GM23338 (cell line): ENCODE measurements at regions not wholly inside any gene's neighbourhood (a gene's known extent, or its start where the extent isn't known, plus 50 kb on each side); places are given as distances from the start of the nearest gene placed in this dataset.
"Not testable (repeated sequence)": the region's sequence is repeated elsewhere in the genome, so short reads cannot be mapped to it uniquely, and the experiment has no call there.

Source experiments
- ATAC-seq: fragments of 200-7000 bp; cut with Tn5 transposase; 3 replicates; pipeline ENCODE4 v1.9.1; 2020
- DNase-seq: peaks from one replicate; pipeline ENCODE4 v3.0.0-alpha.2; 2015; ENCODE audit warnings: low spot score
- H2AFZ ChIP-seq: fragments of 200-600 bp; sonication (generic); 2 replicates; pipeline ENCODE4 v1.8.0; 2016; ENCODE audit warnings: antibody characterized with exemption, mild to moderate bottlenecking, moderate library complexity
- H3F3A ChIP-seq: fragments of 200-600 bp; sonication (generic); replicated peaks from 2 replicates; pipeline ENCODE4 v1.8.0; 2017; ENCODE audit warnings: antibody characterized with exemption, mixed run types, low read depth
- H3K27ac ChIP-seq: fragments of 200-600 bp; sonication (generic); 2 replicates; pipeline ENCODE4 v1.6.1; 2016; ENCODE audit warnings: low read depth
- H3K27me3 ChIP-seq: fragments of 200-600 bp; sonication (generic); 2 replicates; pipeline ENCODE4 v1.8.0; 2016; ENCODE audit warnings: mild to moderate bottlenecking, mixed run types, moderate library complexity; ENCODE audit not compliant: insufficient read depth
- H3K36me3 ChIP-seq: fragments of 200-600 bp; sonication (generic); 2 replicates; pipeline ENCODE4 v1.8.0; 2016; ENCODE audit warnings: mild to moderate bottlenecking; ENCODE audit not compliant: insufficient read depth
- H3K4me1 ChIP-seq: fragments of 200-600 bp; sonication (generic); 2 replicates; pipeline ENCODE4 v1.8.0; 2016; ENCODE audit warnings: mild to moderate bottlenecking, moderate library complexity; ENCODE audit not compliant: insufficient read depth
- H3K4me2 ChIP-seq: fragments of 200-600 bp; sonication (generic); 2 replicates; pipeline ENCODE4 v1.7.1; 2017; ENCODE audit warnings: mixed run types
- H3K4me3 ChIP-seq: fragments of 200-600 bp; sonication (generic); 2 replicates; pipeline ENCODE4 v1.6.1; 2016; ENCODE audit warnings: mixed run types
- H3K79me2 ChIP-seq: fragments of 200-600 bp; sonication (generic); replicated peaks from 2 replicates; pipeline ENCODE4 v1.8.0; 2017; ENCODE audit warnings: mild to moderate bottlenecking; ENCODE audit not compliant: insufficient read depth
- H3K9me2 ChIP-seq: fragments of 200-600 bp; sonication (generic); 2 replicates; pipeline ENCODE4 v1.8.0; 2017; ENCODE audit not compliant: insufficient read depth
- H4K20me1 ChIP-seq: fragments of 200-600 bp; sonication (generic); replicated peaks from 2 replicates; pipeline ENCODE4 v1.8.0; 2017; ENCODE audit warnings: mild to moderate bottlenecking; ENCODE audit not compliant: insufficient read depth
- H3K27ac Mint-ChIP-seq: 2 replicates; pipeline ENCODE4 v1.8.0; 2020; ENCODE audit warnings: inconsistent platforms, mild to moderate bottlenecking, moderate library complexity, mixed read lengths
- H3K27me3 Mint-ChIP-seq: 3 replicates; pipeline ENCODE4 v1.8.0; 2022; ENCODE audit warnings: low read depth, mild to moderate bottlenecking, moderate library complexity, mixed read lengths, inconsistent platforms; ENCODE audit not compliant: insufficient read depth, poor library complexity
- H3K36me3 Mint-ChIP-seq: 3 replicates; pipeline ENCODE4 v1.8.0; 2021; ENCODE audit warnings: low read depth, mild to moderate bottlenecking, inconsistent platforms, moderate library complexity, mixed read lengths
- H3K4me1 Mint-ChIP-seq: 3 replicates; pipeline ENCODE4 v1.8.0; 2020; ENCODE audit warnings: mild to moderate bottlenecking, inconsistent platforms, mixed read lengths
- H3K4me3 Mint-ChIP-seq: 3 replicates; pipeline ENCODE4 v1.8.0; 2021; ENCODE audit warnings: moderate library complexity, mild to moderate bottlenecking, inconsistent platforms, mixed read lengths
- H3K9me3 Mint-ChIP-seq: 3 replicates; pipeline ENCODE4 v1.8.0; 2020; ENCODE audit warnings: moderate library complexity, mild to moderate bottlenecking, inconsistent platforms, mixed read lengths
- EZH2 ChIP-seq: fragments of 200-600 bp; sonication (generic); IDR thresholded peaks from one replicate; pipeline ENCODE4 v1.8.0; 2017; ENCODE audit warnings: antibody characterized with exemption, mild to moderate bottlenecking, low read depth; ENCODE audit not compliant: unreplicated experiment
- EZH2phosphoT487 ChIP-seq: fragments of 200-600 bp; sonication (generic); IDR thresholded peaks from one replicate; pipeline ENCODE4 v1.8.1; 2018; ENCODE audit warnings: antibody characterized with exemption; ENCODE audit not compliant: unreplicated experiment
- JUNB ChIP-seq: IDR thresholded peaks from one replicate; pipeline ENCODE4 v1.6.1; 2016; ENCODE audit warnings: antibody characterized with exemption; ENCODE audit not compliant: unreplicated experiment
- NANOG ChIP-seq: IDR thresholded peaks from 2 replicates; pipeline ENCODE4 v1.6.1; 2016; ENCODE audit warnings: antibody characterized with exemption, borderline replicate concordance
- POLR2AphosphoS5 ChIP-seq: IDR thresholded peaks from 2 replicates; pipeline ENCODE4 v1.6.1; 2016; ENCODE audit warnings: antibody characterized with exemption, low read depth
- ZNF114 ChIP-seq: fragments of 250-450 bp; sonication (Bioruptor Pico); IDR thresholded peaks from 2 replicates; pipeline ENCODE4 v1.5.0; 2020; ENCODE audit warnings: mild to moderate bottlenecking, moderate library complexity
- TF ChIP-seq, protein P1 (sequence below): IDR thresholded peaks from one replicate; pipeline ENCODE4 v1.6.1; 2018; ENCODE audit warnings: antibody characterized with exemption; ENCODE audit not compliant: unreplicated experiment
- TF ChIP-seq, protein P2 (sequence below): IDR thresholded peaks from 2 replicates; pipeline ENCODE4 v1.6.1; 2016; ENCODE audit warnings: antibody characterized with exemption
- TF ChIP-seq, protein P3 (sequence below), 2 experiments: fragments of 200-600 bp in 1 of 2; sonication (generic) in 1 of 2; conservative IDR thresholded peaks; 2 replicates each; pipeline versions ENCODE4 v1.5.1 to v1.6.1; 2016 to 2017; ENCODE audit warnings: antibody characterized with exemption in 2 of 2, low read depth in 2 of 2, mild to moderate bottlenecking in 2 of 2, moderate library complexity in 1 of 2

DNA sequence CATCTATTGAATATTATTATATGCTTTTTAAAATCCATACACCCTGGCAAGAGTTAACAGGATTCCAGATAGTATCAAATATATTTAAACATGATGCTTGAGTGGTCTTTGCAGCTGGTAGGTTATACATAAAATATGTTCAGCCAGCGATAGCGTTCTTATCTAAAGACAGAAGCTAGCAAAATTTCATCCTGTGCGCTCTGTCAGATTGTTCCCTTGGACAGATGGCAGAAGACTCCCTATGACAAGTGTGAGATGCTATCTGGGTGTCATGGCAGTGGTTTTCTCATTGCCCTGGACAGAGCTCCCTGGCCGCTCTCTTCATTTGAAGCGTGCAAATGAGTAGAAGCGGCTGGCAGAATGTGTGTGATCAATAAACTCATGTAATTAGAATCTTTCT is 175.2 kb upstream of the SOX14 start:
- Mint-ChIP-seq H3K36me3 (peaks cover 16% of the 10 kb centered on the region), H3K4me3 (no peak overlapping the region), H3K27me3 (no peaks in the 10 kb centered on the region), H3K27ac (no peak overlapping the region), H3K4me1 (peaks cover 4% of the 10 kb centered on the region; the same call in 1 of the 3 replicates), H3K9me3 (peaks cover 18% of the 10 kb centered on the region)
- Histone ChIP-seq H3K36me3 (no peaks in the 10 kb centered on the region), H3K27me3 (no peaks in the 10 kb centered on the region), H3K4me1 (no peaks in the 10 kb centered on the region), H3K79me2 (no peaks in the 10 kb centered on the region), H3K27ac (no peak overlapping the region), H3K9me2 (peaks cover 6% of the 10 kb centered on the region; the same call in 1 of the 2 replicates), H3K4me2 (no peak overlapping the region), H3F3A (no peaks in the 10 kb centered on the region), H2AFZ (no peak overlapping the region), H3K4me3 (no peak overlapping the region), H4K20me1 (no peaks in the 10 kb centered on the region)
- DNase-seq (no peak), ATAC-seq (no peak)
- no peak for TF ChIP-seq EZH2

DNA sequence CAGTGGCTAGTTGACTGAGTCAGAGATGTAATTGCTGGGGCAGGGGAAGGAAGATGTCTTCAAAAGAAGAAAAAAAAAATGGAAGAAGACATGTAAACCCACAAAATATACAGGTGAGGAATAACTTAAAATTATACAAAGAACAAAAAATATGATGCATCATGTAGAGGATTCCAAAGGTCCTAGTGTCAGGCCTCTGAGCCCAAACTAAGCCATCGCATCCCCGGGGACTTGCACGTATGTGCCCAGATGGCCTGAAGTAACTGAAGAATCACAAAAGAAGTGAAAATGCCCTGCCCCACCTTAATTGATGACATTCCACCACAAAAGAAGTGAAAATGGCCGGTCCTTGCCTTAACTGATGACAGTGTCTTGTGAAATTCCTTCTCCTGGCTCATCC is 168.7 kb upstream of the SOX14 start:
- not testable (repeated sequence) for H3K4me3 Mint-ChIP-seq, H3K4me2 ChIP-seq, H3K4me3 ChIP-seq, H3F3A ChIP-seq, H3K79me2 ChIP-seq, DNase-seq, H3K9me2 ChIP-seq, H3K27me3 ChIP-seq, H3K36me3 ChIP-seq, H3K27ac Mint-ChIP-seq, H4K20me1 ChIP-seq, H3K27me3 Mint-ChIP-seq, H3K4me1 ChIP-seq, ATAC-seq, H3K36me3 Mint-ChIP-seq, H3K27ac ChIP-seq, H2AFZ ChIP-seq
- Mint-ChIP-seq H3K4me1 (peaks cover 17% of the 10 kb centered on the region), H3K9me3 (peaks cover 16% of the 10 kb centered on the region)

DNA sequence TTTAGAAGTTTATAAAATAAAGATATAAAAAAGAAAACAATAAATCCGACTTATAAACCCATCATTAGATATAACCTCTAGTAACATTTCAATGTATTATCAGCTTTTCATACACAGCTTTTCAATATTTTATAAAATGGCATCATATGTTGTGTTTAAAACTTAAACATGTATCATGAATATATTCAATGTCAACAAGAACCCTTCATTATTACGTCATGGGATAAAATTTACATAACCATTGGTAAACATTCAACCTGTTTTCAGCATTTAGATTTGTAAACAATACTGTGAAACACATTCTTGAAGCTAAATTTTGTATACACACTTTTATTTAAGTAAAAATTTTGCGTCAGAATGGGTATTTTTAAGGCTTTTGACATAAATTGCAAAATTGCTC is 153.4 kb upstream of the SOX14 start:
- TF ChIP-seq POLR2AphosphoS5 (no peak), JUNB (no peak), EZH2phosphoT487 (no peak), NANOG (no peak), EZH2 (no peak), ZNF114 (CRISPR knock-in tag) (no peak)
- TF ChIP-seq, protein P1, sequence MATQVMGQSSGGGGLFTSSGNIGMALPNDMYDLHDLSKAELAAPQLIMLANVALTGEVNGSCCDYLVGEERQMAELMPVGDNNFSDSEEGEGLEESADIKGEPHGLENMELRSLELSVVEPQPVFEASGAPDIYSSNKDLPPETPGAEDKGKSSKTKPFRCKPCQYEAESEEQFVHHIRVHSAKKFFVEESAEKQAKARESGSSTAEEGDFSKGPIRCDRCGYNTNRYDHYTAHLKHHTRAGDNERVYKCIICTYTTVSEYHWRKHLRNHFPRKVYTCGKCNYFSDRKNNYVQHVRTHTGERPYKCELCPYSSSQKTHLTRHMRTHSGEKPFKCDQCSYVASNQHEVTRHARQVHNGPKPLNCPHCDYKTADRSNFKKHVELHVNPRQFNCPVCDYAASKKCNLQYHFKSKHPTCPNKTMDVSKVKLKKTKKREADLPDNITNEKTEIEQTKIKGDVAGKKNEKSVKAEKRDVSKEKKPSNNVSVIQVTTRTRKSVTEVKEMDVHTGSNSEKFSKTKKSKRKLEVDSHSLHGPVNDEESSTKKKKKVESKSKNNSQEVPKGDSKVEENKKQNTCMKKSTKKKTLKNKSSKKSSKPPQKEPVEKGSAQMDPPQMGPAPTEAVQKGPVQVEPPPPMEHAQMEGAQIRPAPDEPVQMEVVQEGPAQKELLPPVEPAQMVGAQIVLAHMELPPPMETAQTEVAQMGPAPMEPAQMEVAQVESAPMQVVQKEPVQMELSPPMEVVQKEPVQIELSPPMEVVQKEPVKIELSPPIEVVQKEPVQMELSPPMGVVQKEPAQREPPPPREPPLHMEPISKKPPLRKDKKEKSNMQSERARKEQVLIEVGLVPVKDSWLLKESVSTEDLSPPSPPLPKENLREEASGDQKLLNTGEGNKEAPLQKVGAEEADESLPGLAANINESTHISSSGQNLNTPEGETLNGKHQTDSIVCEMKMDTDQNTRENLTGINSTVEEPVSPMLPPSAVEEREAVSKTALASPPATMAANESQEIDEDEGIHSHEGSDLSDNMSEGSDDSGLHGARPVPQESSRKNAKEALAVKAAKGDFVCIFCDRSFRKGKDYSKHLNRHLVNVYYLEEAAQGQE: no peak
- TF ChIP-seq, protein P2, sequence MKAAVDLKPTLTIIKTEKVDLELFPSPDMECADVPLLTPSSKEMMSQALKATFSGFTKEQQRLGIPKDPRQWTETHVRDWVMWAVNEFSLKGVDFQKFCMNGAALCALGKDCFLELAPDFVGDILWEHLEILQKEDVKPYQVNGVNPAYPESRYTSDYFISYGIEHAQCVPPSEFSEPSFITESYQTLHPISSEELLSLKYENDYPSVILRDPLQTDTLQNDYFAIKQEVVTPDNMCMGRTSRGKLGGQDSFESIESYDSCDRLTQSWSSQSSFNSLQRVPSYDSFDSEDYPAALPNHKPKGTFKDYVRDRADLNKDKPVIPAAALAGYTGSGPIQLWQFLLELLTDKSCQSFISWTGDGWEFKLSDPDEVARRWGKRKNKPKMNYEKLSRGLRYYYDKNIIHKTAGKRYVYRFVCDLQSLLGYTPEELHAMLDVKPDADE: no peak
- TF ChIP-seq, protein P3, sequence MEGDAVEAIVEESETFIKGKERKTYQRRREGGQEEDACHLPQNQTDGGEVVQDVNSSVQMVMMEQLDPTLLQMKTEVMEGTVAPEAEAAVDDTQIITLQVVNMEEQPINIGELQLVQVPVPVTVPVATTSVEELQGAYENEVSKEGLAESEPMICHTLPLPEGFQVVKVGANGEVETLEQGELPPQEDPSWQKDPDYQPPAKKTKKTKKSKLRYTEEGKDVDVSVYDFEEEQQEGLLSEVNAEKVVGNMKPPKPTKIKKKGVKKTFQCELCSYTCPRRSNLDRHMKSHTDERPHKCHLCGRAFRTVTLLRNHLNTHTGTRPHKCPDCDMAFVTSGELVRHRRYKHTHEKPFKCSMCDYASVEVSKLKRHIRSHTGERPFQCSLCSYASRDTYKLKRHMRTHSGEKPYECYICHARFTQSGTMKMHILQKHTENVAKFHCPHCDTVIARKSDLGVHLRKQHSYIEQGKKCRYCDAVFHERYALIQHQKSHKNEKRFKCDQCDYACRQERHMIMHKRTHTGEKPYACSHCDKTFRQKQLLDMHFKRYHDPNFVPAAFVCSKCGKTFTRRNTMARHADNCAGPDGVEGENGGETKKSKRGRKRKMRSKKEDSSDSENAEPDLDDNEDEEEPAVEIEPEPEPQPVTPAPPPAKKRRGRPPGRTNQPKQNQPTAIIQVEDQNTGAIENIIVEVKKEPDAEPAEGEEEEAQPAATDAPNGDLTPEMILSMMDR (conservative IDR thresholded peaks at IDR 0.05; ENCODE audit: low read depth in 2 of 2): no peak
- H3K36me3 Mint-ChIP-seq: no peaks in the 10 kb centered on the region
- Histone ChIP-seq H4K20me1 (no peaks in the 10 kb centered on the region), H3K27ac (no peak overlapping the region), H3K36me3 (no peaks in the 10 kb centered on the region), H3K4me3 (no peak overlapping the region), H2AFZ (no peak overlapping the region), H3F3A (no peaks in the 10 kb centered on the region), H3K9me2 (no peaks in the 10 kb centered on the region), H3K4me2 (no peak overlapping the region), H3K79me2 (no peaks in the 10 kb centered on the region), H3K4me1 (peaks cover 27% of the 10 kb centered on the region), H3K27me3 (no peaks in the 10 kb centered on the region)
- no peak for ATAC-seq
- H3K27me3 Mint-ChIP-seq: peaks cover 1% of the 10 kb centered on the region
- H3K27ac Mint-ChIP-seq: no peak overlapping the region
- no peak for DNase-seq
- H3K9me3 Mint-ChIP-seq: no peaks in the 10 kb centered on the region
- H3K4me3 Mint-ChIP-seq: no peak overlapping the region
- H3K4me1 Mint-ChIP-seq: peaks cover 38% of the 10 kb centered on the region
